ENCODE measurements at regions not wholly inside any gene's neighbourhood (a gene's known extent, or its start where the extent isn't known, plus 50 kb on each side); places are given as distances from the start of the nearest gene placed in this dataset.
"Not testable (repeated sequence)": the region's sequence is repeated elsewhere in the genome, so short reads cannot be mapped to it uniquely, and the experiment has no call there.

GRCh38 chrX:51119058-51119926 lies 208.8 kb downstream of the BMP15 start:
- H3K36me3 ChIP-seq (ENCODE audit: control insufficient read depth, insufficient read depth, low read length); H2BK15ac ChIP-seq (replicated peaks; ENCODE audit: low read depth); H3K56ac ChIP-seq (ENCODE audit: low read length); H3K4ac ChIP-seq (ENCODE audit: low read depth, low read length); H3K79me2 ChIP-seq (ENCODE audit: control insufficient read depth, insufficient read depth, low read length); H3K23ac ChIP-seq (ENCODE audit: low read length); H4K8ac ChIP-seq (ENCODE audit: low read depth, low read length); H3K9ac ChIP-seq (ENCODE audit: low read length); H3K18ac ChIP-seq (ENCODE audit: low read length); H3K4me3 ChIP-seq (ENCODE audit: low read length); H2BK5ac ChIP-seq (ENCODE audit: low read length); H3K4me1 ChIP-seq (ENCODE audit: control insufficient read depth, low read depth, low read length); H3K27ac ChIP-seq (ENCODE audit: low read depth, low read length); H4K5ac ChIP-seq (ENCODE audit: low read length); H2AK5ac ChIP-seq (ENCODE audit: low read length); H3K79me1 ChIP-seq (ENCODE audit: low read length); H3K4me2 ChIP-seq (ENCODE audit: low read length); H2BK120ac ChIP-seq (ENCODE audit: low read depth, low read length); H3K27me3 ChIP-seq (ENCODE audit: insufficient read depth, low read length, poor library complexity); DNase-seq: not testable (repeated sequence)
- WGBS (ENCODE audit: extremely low coverage, insufficient coverage, low lambda C conversion rate) = no CpG with 5 or more reads among the region's 52 CpGs

GRCh38 chrX:51125743-51126142 lies 206.9 kb upstream of the NUDT10 start:
- H3K56ac ChIP-seq (ENCODE audit: low read length); H3K4me3 ChIP-seq (ENCODE audit: low read length); DNase-seq; H4K5ac ChIP-seq (ENCODE audit: low read length); H3K18ac ChIP-seq (ENCODE audit: low read length); H3K27me3 ChIP-seq (ENCODE audit: insufficient read depth, low read length, poor library complexity); H3K27ac ChIP-seq (ENCODE audit: low read depth, low read length); H3K4ac ChIP-seq (ENCODE audit: low read depth, low read length); H2AK5ac ChIP-seq (ENCODE audit: low read length); H3K36me3 ChIP-seq (ENCODE audit: control insufficient read depth, insufficient read depth, low read length); H2BK120ac ChIP-seq (ENCODE audit: low read depth, low read length); H3K4me2 ChIP-seq (ENCODE audit: low read length); H3K23ac ChIP-seq (ENCODE audit: low read length); H3K79me1 ChIP-seq (ENCODE audit: low read length); H3K9ac ChIP-seq (ENCODE audit: low read length); H4K8ac ChIP-seq (ENCODE audit: low read depth, low read length); H2BK5ac ChIP-seq (ENCODE audit: low read length); H3K79me2 ChIP-seq (ENCODE audit: control insufficient read depth, insufficient read depth, low read length); H2BK15ac ChIP-seq (replicated peaks; ENCODE audit: low read depth); H3K4me1 ChIP-seq (ENCODE audit: control insufficient read depth, low read depth, low read length): not testable (repeated sequence)
- WGBS (ENCODE audit: extremely low coverage, insufficient coverage, low lambda C conversion rate) = no CpG with 5 or more reads among the region's 4 CpGs

GRCh38 chrX:51144828-51145442 lies 187.7 kb upstream of the NUDT10 start:
- Histone ChIP-seq H3K79me2 (ENCODE audit: control insufficient read depth, insufficient read depth, low read length) (no peaks in the 10 kb centered on the region), H3K23ac (ENCODE audit: low read length) (no peak overlapping the region), H2BK5ac (ENCODE audit: low read length) (no peak overlapping the region), H3K4me2 (ENCODE audit: low read length) (no peak overlapping the region), H3K79me1 (ENCODE audit: low read length) (no peaks in the 10 kb centered on the region), H3K56ac (ENCODE audit: low read length) (no peak overlapping the region), H2BK120ac (ENCODE audit: low read depth, low read length) (no peak overlapping the region), H4K5ac (ENCODE audit: low read length) (no peak overlapping the region), H3K36me3 (ENCODE audit: control insufficient read depth, insufficient read depth, low read length) (no peaks in the 10 kb centered on the region), H3K9ac (ENCODE audit: low read length) (no peak overlapping the region), H3K27me3 (ENCODE audit: insufficient read depth, low read length, poor library complexity) (no peaks in the 10 kb centered on the region), H2BK15ac (replicated peaks; ENCODE audit: low read depth) (no peak overlapping the region), H3K4me3 (ENCODE audit: low read length) (no peak overlapping the region), H4K8ac (ENCODE audit: low read depth, low read length) (no peak overlapping the region), H3K18ac (ENCODE audit: low read length) (no peak overlapping the region), H2AK5ac (ENCODE audit: low read length) (no peak overlapping the region), H3K4ac (ENCODE audit: low read depth, low read length) (no peak overlapping the region), H3K27ac (ENCODE audit: low read depth, low read length) (no peak overlapping the region), H3K4me1 (ENCODE audit: control insufficient read depth, low read depth, low read length) (no peaks in the 10 kb centered on the region)
- WGBS (ENCODE audit: extremely low coverage, insufficient coverage, low lambda C conversion rate) = no CpG with 5 or more reads among the region's 3 CpGs
- DNase-seq = peak; percentile 86

GRCh38 chrX:51148848-51149247 lies 183.8 kb upstream of the NUDT10 start:
- Histone ChIP-seq H3K79me1 (ENCODE audit: low read length) (no peaks in the 10 kb centered on the region), H2BK15ac (replicated peaks; ENCODE audit: low read depth) (no peak overlapping the region), H3K9ac (ENCODE audit: low read length) (no peak overlapping the region), H3K36me3 (ENCODE audit: control insufficient read depth, insufficient read depth, low read length) (no peaks in the 10 kb centered on the region), H3K4me3 (ENCODE audit: low read length) (no peak overlapping the region), H3K4me2 (ENCODE audit: low read length) (no peak overlapping the region), H3K18ac (ENCODE audit: low read length) (no peak overlapping the region), H3K27me3 (ENCODE audit: insufficient read depth, low read length, poor library complexity) (no peaks in the 10 kb centered on the region), H4K5ac (ENCODE audit: low read length) (no peak overlapping the region), H2BK120ac (ENCODE audit: low read depth, low read length) (no peak overlapping the region), H3K56ac (ENCODE audit: low read length) (no peak overlapping the region), H3K4ac (ENCODE audit: low read depth, low read length) (no peak overlapping the region), H2BK5ac (ENCODE audit: low read length) (no peak overlapping the region), H3K27ac (ENCODE audit: low read depth, low read length) (no peak overlapping the region), H4K8ac (ENCODE audit: low read depth, low read length) (no peak overlapping the region), H3K4me1 (ENCODE audit: control insufficient read depth, low read depth, low read length) (no peaks in the 10 kb centered on the region), H3K23ac (ENCODE audit: low read length) (no peak overlapping the region), H2AK5ac (ENCODE audit: low read length) (no peak overlapping the region), H3K79me2 (ENCODE audit: control insufficient read depth, insufficient read depth, low read length) (no peaks in the 10 kb centered on the region)
- DNase-seq = peak; percentile 81
- WGBS (ENCODE audit: extremely low coverage, insufficient coverage, low lambda C conversion rate) = no CpG with 5 or more reads among the region's 2 CpGs

GRCh38 chrX:51151734-51152133 lies 180.9 kb upstream of the NUDT10 start:
- no peaks in the 10 kb centered on the region for H3K79me1 ChIP-seq (ENCODE audit: low read length)

More at GRCh38 chrX:51151734-51152133, 180.9 kb upstream of the NUDT10 start:
- Histone ChIP-seq H3K4me2 (ENCODE audit: low read length) (no peak overlapping the region), H2BK5ac (ENCODE audit: low read length) (no peak overlapping the region), H3K4me3 (ENCODE audit: low read length) (no peak overlapping the region), H3K27ac (ENCODE audit: low read depth, low read length) (no peak overlapping the region), H4K5ac (ENCODE audit: low read length) (no peak overlapping the region), H3K36me3 (ENCODE audit: control insufficient read depth, insufficient read depth, low read length) (no peaks in the 10 kb centered on the region), H2BK120ac (ENCODE audit: low read depth, low read length) (no peak overlapping the region), H3K27me3 (ENCODE audit: insufficient read depth, low read length, poor library complexity) (no peaks in the 10 kb centered on the region), H3K4ac (ENCODE audit: low read depth, low read length) (no peak overlapping the region), H3K79me2 (ENCODE audit: control insufficient read depth, insufficient read depth, low read length) (no peaks in the 10 kb centered on the region), H3K9ac (ENCODE audit: low read length) (no peak overlapping the region), H3K18ac (ENCODE audit: low read length) (no peak overlapping the region), H3K56ac (ENCODE audit: low read length) (no peak overlapping the region), H3K23ac (ENCODE audit: low read length) (no peak overlapping the region), H2AK5ac (ENCODE audit: low read length) (no peak overlapping the region), H2BK15ac (replicated peaks; ENCODE audit: low read depth) (no peak overlapping the region), H4K8ac (ENCODE audit: low read depth, low read length) (no peak overlapping the region), H3K4me1 (ENCODE audit: control insufficient read depth, low read depth, low read length) (no peaks in the 10 kb centered on the region)
- no CpG with 5 or more reads among the region's 1 CpG for WGBS (ENCODE audit: extremely low coverage, insufficient coverage, low lambda C conversion rate)
- DNase-seq = no peak
